GM21529 (cell line): ENCODE measurements at regions not wholly inside any gene's neighbourhood (a gene's known extent, or its start where the extent isn't known, plus 50 kb on each side); places are given as distances from the start of the nearest gene placed in this dataset.
"Not testable (repeated sequence)": the region's sequence is repeated elsewhere in the genome, so short reads cannot be mapped to it uniquely, and the experiment has no call there.

Experiments
- ATAC-seq: cut with Tn5 transposase; IDR thresholded peaks from one replicate; pipeline ENCODE4 v1.9.1; 2021; ENCODE audit not compliant: unreplicated experiment

GRCh38 chr7:68406480-68406879 is 1191.8 kb upstream of the AUTS2 start:
- ATAC-seq = no peak

GRCh38 chr7:68407460-68407859 is 1190.8 kb upstream of the AUTS2 start:
- ATAC-seq = no peak

- no peak for ATAC-seq
These were observed 1189.4 kb upstream of the AUTS2 start for GRCh38 chr7:68408873-68409272.

GRCh38 chr7:68409851-68410250 is 1188.4 kb upstream of the AUTS2 start:
- no peak for ATAC-seq

DNA sequence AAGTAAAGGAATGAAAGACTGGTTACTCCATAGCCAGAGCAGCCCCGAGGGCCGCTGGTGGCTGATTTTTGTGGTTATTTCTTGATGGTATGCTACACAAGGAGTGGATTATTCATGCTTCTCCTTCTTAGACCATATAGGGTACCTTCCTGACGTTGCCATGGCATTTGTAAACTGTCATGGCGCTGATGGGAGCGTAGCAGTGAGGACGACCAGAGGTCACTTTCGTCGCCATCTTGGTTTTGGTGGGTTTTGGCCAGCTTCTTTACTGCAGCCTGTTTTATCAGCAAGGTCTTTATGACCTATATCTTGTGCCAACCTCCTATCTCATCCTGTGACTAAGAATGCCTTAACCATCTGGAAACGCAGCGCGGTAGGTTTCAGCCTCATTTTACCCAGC is 1187.6 kb upstream of the AUTS2 start:
- ATAC-seq = not testable (repeated sequence)

- ATAC-seq = no peak
These were observed 1186.5 kb upstream of the AUTS2 start for GRCh38 chr7:68411742-68412141.

- no peak for ATAC-seq
These were observed 1183.4 kb upstream of the AUTS2 start for GRCh38 chr7:68414631-68415425.

- ATAC-seq = no peak
These were observed 1181.3 kb upstream of the AUTS2 start for GRCh38 chr7:68417002-68417401.

DNA sequence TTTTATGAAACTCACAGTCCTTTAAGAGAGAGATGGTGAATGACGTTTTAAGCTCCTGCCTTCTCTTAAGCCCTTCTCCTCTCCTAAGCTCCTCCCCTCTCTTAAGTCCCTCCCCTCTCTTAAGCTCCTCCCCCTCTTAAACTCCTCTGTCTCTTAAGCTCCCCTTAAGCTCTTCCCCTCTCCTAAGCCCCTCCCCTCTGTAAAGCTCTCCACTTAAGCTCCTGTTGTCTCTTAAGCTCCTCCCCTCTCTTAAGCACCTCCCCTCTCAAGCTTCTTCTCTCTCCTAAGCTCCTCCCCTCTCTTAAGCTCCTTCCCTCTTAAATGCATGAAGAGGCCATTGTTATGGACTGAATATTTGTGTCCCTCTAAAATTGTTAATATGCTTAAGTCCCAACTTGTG is 1180.6 kb upstream of the AUTS2 start:
- ATAC-seq = no peak

DNA sequence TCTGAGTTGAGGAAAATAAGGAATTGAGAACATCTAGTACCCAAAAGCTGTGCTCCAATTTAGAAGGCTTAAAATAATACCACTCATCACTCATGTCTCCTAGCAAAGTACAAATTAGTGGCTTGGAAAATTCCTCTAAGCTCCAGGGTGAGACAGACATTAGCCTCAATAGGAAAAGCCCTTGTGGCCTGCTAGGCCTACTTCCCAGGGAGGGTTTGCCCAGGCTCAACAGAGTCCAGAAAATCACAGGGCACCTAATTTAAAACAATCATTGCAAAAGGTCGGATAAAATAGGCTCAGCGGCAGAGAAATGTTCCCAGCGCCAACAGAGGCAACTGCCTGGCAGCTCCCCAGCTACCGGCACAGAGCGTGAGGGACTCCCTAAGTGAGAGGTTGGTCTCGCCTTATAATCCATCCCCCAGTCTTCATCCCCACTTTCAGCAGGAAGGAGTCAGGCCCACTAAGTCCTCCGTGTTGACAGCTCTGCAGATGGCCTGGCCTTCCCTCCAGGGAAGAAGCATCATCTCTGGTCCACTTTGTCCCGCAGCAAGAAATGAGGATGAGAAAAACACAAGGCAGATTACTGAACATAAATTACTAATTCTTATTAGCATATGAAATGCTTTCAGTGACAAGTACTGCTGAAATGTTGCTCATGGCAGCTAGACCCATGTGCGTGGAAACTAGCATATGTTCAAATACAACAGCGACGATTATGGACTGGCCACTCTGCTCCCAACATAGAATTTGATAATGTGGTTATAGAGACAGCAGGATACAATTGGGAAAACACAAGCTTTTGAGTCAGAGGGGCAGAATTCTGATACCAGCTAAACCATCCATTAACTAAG is 1177.7 kb upstream of the AUTS2 start:
- no peak for ATAC-seq

- no peak for ATAC-seq
These were observed 1176.6 kb upstream of the AUTS2 start for GRCh38 chr7:68421712-68422111.

DNA sequence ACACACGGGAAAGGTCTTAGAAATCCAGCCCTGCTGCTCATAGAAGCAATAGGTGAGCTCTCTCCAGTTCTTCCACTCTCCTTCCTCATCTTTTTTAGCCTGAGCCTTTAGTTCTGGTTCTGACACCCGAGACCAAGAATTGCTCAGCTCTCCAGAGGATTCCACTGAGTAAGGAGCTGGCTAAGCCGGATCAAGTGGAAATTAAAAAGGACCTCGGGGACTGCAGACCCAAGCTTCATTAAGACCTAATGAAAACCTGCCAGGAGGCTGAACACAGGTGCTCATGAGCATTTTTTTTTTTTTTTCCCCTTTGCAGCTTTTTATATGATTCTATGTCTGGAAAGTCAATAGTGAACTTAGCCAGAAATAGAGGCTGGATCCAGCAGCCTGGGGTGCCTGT is 1176.0 kb upstream of the AUTS2 start:
- ATAC-seq = no peak

GRCh38 chr7:68423356-68423755 is 1174.9 kb upstream of the AUTS2 start:
- ATAC-seq = no peak

DNA sequence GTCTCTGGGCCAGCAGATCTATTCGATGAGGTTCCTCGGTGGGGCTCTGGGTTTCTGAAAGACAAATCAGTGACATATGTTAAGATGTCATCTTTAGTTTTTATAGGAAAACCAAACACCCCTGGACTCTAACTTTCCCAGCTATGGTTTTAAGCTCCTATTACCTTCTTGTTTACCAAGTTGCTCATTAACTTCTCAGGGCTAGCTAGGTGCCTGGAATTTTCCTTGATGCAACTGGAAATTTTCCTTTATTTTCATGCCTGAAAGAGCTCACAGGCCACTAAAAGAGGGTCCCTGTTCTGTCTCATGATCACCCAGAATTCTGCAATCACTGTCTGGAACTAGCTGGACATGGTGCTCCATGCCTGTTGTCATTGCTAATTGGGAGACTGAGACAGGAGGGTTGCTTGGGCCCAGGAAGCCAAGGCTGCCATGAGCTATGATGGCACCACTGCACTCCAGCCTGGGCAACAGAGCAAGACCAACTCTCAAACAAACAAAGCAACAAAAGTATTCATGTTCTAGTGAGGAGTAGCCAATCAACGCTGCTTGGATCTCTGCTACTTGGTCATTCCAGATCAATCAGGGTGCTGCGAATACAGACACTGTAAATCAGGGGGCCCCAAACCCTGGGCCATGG is 1173.5 kb upstream of the AUTS2 start:
- no peak for ATAC-seq

DNA sequence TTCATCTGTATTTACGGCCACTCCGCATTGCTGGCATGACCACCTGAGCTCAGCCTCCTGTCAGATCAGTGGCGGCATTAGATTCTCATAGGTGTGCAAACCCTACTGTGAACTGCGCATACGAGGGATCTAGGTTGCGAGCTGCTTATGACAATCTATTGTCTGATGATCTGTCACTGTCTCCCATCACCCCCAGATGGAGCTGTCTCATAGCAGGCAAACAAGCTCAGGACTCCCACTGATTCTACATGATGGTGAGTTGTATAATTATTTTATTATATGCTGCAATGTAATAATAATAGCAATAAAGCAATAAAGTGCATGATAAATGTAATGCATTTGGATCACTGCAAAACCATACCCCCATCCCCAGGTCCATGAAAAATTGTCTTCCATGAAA is 1172.9 kb upstream of the AUTS2 start:
- ATAC-seq = no peak

- no peak for ATAC-seq
These were observed 1168.7 kb upstream of the AUTS2 start for GRCh38 chr7:68429411-68430117.

GRCh38 chr7:68432585-68432984 is 1165.7 kb upstream of the AUTS2 start:
- ATAC-seq = no peak

- ATAC-seq = no peak
These were observed 1164.7 kb upstream of the AUTS2 start for GRCh38 chr7:68433462-68434070.

DNA sequence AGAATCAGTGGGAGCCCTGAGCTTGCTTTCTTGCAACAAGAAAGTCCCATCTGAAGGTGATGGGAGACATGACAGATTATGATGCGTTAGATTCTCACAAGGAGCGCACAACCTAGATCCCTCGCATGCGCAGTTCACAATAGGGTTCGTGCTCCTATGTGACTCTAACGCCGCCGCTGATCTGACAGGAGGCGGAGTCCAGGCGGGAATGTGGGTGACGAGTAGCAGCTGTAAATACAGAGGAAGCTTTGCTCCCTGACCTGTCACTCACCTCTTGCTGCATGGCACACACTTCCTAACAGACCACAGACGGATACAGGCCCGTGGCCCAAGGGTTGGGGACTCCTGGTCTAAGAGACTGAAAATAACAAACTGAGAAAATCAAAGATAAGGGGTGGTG is 1163.4 kb upstream of the AUTS2 start:
- no peak for ATAC-seq

- ATAC-seq = no peak
These were observed 1160.3 kb upstream of the AUTS2 start for GRCh38 chr7:68438016-68438415.

- no peak for ATAC-seq
These were observed 1159.5 kb upstream of the AUTS2 start for GRCh38 chr7:68438811-68439210.
